ENCODE measurements at regions not wholly inside any gene's neighbourhood (a gene's known extent, or its start where the extent isn't known, plus 50 kb on each side); places are given as distances from the start of the nearest gene placed in this dataset.
"Not testable (repeated sequence)": the region's sequence is repeated elsewhere in the genome, so short reads cannot be mapped to it uniquely, and the experiment has no call there.

GRCh38 chr9:65397226-65397625, 112.2 kb upstream of the FOXD4L5 start:
- not testable (repeated sequence) for H3K4me1 ChIP-seq (ENCODE audit: insufficient read depth, low read length); H3K27me3 ChIP-seq (ENCODE audit: insufficient read depth, low read length); H3K4me3 ChIP-seq (ENCODE audit: low read length); H3K9me3 ChIP-seq (ENCODE audit: low read depth, low read length)

- not testable (repeated sequence) for H3K4me3 ChIP-seq (ENCODE audit: low read length); H3K9me3 ChIP-seq (ENCODE audit: low read depth, low read length); H3K27me3 ChIP-seq (ENCODE audit: insufficient read depth, low read length); H3K4me1 ChIP-seq (ENCODE audit: insufficient read depth, low read length)
These were observed 111.6 kb upstream of the FOXD4L5 start for GRCh38 chr9:65396601-65397000.

DNA sequence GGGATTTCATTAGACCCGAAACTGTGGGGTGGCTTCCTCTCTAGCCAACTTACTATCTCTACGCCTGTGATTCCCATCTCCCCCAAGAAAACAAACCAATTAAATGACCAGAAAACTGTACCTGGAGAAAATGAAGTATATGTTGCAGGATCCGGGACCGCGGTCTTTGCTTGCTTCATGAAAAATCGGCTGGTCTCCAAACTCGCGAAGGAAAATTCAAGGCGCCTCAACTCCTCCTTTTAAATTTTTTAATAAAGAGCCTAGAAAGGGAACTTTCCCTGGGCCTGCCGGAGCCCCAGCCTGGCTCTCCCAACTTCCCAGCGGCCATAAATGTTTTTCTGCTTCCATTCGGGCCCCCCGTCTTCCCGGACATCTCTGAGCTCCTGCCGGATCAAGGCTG, 110.8 kb upstream of the FOXD4L5 start:
- not testable (repeated sequence) for H3K9me3 ChIP-seq (ENCODE audit: low read depth, low read length); H3K27me3 ChIP-seq (ENCODE audit: insufficient read depth, low read length); H3K4me3 ChIP-seq (ENCODE audit: low read length); H3K4me1 ChIP-seq (ENCODE audit: insufficient read depth, low read length)

DNA sequence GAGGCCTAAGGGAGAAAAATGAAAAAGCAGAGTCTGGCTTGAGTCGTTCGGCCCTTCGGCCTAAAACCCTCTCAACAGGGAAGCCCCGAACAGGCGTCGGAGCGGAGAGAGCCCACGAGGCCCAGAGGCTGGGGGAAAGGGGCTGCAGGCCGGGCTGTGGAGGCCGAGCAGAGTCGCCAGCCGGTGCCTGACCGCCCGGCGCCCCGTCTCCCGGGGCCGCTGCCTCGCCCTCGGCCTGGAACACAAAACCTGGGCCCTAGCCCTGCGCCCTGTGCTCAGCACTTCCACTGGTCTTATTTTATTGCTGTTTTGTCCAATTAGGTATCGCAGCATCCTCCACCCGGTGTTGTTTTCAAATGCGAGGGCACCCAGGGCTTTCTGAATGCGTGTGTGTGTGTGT, 110.1 kb upstream of the FOXD4L5 start:
- H3K9me3 ChIP-seq (ENCODE audit: low read depth, low read length); H3K27me3 ChIP-seq (ENCODE audit: insufficient read depth, low read length); H3K4me3 ChIP-seq (ENCODE audit: low read length); H3K4me1 ChIP-seq (ENCODE audit: insufficient read depth, low read length): not testable (repeated sequence)

- not testable (repeated sequence) for H3K4me3 ChIP-seq (ENCODE audit: low read length); H3K4me1 ChIP-seq (ENCODE audit: insufficient read depth, low read length); H3K27me3 ChIP-seq (ENCODE audit: insufficient read depth, low read length); H3K9me3 ChIP-seq (ENCODE audit: low read depth, low read length)
These were observed 108.3 kb upstream of the FOXD4L5 start for GRCh38 chr9:65393111-65393810.

GRCh38 chr9:65392611-65393010, 107.6 kb upstream of the FOXD4L5 start:
- H3K4me1 ChIP-seq (ENCODE audit: insufficient read depth, low read length); H3K4me3 ChIP-seq (ENCODE audit: low read length); H3K27me3 ChIP-seq (ENCODE audit: insufficient read depth, low read length); H3K9me3 ChIP-seq (ENCODE audit: low read depth, low read length): not testable (repeated sequence)

- H3K4me3 ChIP-seq (ENCODE audit: low read length); H3K9me3 ChIP-seq (ENCODE audit: low read depth, low read length); H3K4me1 ChIP-seq (ENCODE audit: insufficient read depth, low read length); H3K27me3 ChIP-seq (ENCODE audit: insufficient read depth, low read length): not testable (repeated sequence)
These were observed 104.7 kb upstream of the FOXD4L5 start for GRCh38 chr9:65389710-65390109.

DNA sequence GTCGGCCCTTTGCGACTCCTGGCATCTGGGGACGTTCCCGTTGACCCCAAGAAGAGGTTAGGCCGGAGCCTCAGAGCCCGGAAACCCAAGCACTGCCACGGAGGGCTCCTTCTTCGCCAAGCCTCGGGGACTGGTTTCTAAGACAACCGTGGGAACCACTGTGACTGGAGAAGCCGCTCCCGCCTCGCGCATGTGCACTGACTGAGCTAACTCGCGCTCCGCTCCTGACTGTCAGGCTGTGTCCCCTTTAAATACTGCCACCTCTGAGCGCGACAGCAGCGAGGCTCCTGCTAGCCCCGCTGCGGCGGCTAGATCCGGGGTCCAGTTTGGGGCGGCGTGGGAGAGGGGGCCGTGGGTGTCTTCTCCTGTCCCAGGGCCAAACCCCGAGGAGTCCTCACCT, 104.2 kb upstream of the FOXD4L5 start:
- H3K4me3 ChIP-seq (ENCODE audit: low read length); H3K9me3 ChIP-seq (ENCODE audit: low read depth, low read length); H3K27me3 ChIP-seq (ENCODE audit: insufficient read depth, low read length); H3K4me1 ChIP-seq (ENCODE audit: insufficient read depth, low read length): not testable (repeated sequence)

DNA sequence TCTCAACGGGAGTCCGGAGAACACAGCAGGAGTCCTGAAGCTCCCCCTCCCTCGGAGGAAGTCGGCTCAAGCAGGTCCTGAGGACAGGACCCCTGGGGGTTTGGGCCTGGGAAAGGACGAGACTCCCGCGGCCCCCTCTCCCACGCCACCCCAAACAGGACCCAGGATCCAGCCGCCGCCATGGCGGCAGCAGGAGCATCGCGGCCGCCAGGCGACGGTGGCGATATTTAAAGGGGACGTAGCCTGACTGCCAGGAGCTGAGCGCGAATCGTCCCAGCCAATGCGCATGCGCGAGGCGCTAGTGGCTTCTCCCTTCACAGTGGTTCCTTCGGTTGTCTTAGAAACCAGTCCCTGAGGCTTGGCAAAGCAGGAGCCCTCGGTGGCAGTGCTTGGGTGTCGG, 101.7 kb upstream of the FOXD4L5 start:
- H3K9me3 ChIP-seq (ENCODE audit: low read depth, low read length); H3K27me3 ChIP-seq (ENCODE audit: insufficient read depth, low read length); H3K4me1 ChIP-seq (ENCODE audit: insufficient read depth, low read length): not testable (repeated sequence)
- H3K4me3 ChIP-seq (ENCODE audit: low read length): peak overlapping the region; percentile 19

GRCh38 chr9:65386191-65386590, 101.2 kb upstream of the FOXD4L5 start:
- not testable (repeated sequence) for H3K27me3 ChIP-seq (ENCODE audit: insufficient read depth, low read length); H3K4me3 ChIP-seq (ENCODE audit: low read length); H3K4me1 ChIP-seq (ENCODE audit: insufficient read depth, low read length); H3K9me3 ChIP-seq (ENCODE audit: low read depth, low read length)

DNA sequence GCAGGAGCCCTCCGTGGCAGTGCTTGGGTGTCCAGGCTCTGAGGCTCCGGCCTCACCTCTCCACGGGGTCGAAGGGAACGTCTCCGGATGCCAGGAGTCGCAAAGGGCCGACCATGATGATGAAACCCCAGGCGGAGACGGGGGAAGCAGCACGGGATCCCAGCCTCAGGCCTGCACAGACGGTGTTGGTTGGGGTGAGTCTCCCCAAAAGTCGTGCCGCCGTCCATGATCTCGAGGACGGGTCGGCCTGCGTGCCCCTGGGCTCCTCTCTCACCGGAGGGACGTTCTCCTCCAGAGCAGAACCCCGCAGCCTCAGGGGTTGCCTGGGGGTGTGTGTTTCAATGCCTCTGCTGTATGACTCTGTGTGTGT, 100.6 kb upstream of the FOXD4L5 start:
- not testable (repeated sequence) for H3K27me3 ChIP-seq (ENCODE audit: insufficient read depth, low read length); H3K4me1 ChIP-seq (ENCODE audit: insufficient read depth, low read length); H3K4me3 ChIP-seq (ENCODE audit: low read length); H3K9me3 ChIP-seq (ENCODE audit: low read depth, low read length)

GRCh38 chr9:65384759-65385654, 100.0 kb upstream of the FOXD4L5 start:
- H3K9me3 ChIP-seq (ENCODE audit: low read depth, low read length); H3K4me3 ChIP-seq (ENCODE audit: low read length); H3K27me3 ChIP-seq (ENCODE audit: insufficient read depth, low read length); H3K4me1 ChIP-seq (ENCODE audit: insufficient read depth, low read length): not testable (repeated sequence)

DNA sequence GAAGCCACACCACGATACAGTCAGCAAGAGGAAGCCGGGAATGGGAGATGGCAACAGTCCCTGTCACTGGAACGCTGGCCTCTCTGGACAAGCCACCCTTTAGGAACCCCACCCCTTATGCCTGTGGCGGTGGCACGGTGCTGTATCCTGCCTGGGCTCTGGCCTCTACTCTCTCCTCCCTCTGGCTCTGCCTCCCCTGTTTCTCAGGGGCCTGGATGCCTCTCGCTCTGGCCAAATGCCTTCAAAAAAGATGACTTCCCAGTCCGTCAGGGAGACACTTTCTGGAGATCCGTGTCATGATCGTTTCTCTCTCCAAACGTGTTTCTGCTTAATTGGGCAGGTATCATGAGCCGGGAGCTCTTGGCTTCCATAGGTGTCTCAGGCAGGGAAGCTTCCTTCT, 99.1 kb upstream of the FOXD4L5 start:
- not testable (repeated sequence) for H3K4me1 ChIP-seq (ENCODE audit: insufficient read depth, low read length); H3K4me3 ChIP-seq (ENCODE audit: low read length); H3K27me3 ChIP-seq (ENCODE audit: insufficient read depth, low read length); H3K9me3 ChIP-seq (ENCODE audit: low read depth, low read length)

DNA sequence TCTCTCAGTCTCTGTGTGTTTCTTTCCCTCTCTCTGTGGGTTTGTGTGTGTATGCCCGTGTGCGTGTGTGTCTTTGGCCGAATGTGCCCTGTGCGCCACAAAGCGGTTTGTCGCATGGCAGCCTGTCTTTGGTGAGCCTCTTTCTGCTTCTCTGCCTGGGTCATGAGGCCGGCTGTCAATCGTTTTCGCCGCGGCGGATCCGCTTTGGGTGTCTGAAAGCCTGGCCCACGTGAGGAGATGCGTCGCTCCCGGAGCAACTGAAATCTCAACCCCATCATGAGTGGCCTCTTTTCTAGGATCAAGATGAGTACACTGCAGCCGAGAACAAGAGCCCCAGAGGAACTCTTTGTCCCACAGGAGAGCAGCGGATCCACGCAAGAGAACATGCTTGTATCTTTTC, 98.6 kb upstream of the FOXD4L5 start:
- not testable (repeated sequence) for H3K4me1 ChIP-seq (ENCODE audit: insufficient read depth, low read length); H3K4me3 ChIP-seq (ENCODE audit: low read length); H3K27me3 ChIP-seq (ENCODE audit: insufficient read depth, low read length); H3K9me3 ChIP-seq (ENCODE audit: low read depth, low read length)

DNA sequence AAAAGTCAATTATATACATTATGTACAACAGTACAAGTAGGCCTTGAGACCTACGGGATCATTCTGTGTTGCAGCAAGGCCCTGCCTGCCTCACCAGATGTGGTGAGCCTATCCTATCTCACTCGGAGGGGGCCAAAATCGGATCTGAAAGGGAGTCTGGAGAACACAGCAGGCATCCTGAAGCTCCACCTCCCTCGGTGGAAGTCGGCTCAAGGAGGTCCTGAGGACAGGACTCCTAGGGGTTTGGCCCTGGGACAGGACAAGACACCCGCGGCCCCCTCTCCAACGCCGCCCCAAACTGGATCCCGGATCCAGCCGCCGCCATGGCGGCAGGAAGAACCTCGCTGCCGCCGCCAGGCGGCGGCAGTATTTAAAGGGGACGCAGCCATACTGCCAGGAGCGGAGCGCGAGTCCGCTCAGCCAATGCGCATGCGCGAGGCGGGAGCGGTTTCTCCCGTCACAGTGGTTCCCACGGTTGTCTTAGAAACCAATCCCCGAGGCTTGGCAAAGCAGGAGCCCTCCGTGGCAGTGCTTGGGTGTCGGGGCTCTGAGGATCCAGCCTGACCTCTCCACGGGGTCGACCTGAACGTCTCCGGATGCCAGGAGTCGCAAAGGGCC, 97.8 kb upstream of the FOXD4L5 start:
- not testable (repeated sequence) for H3K27me3 ChIP-seq (ENCODE audit: insufficient read depth, low read length); H3K4me3 ChIP-seq (ENCODE audit: low read length); H3K9me3 ChIP-seq (ENCODE audit: low read depth, low read length); H3K4me1 ChIP-seq (ENCODE audit: insufficient read depth, low read length)
